ENCODE measurements at regions not wholly inside any gene's neighbourhood (a gene's known extent, or its start where the extent isn't known, plus 50 kb on each side); places are given as distances from the start of the nearest gene placed in this dataset.
A peak's percentile ranks its signal among the peaks of the same experiment; 100 is the strongest.

GRCh38 chr15:98451236-98451635 lies 197.1 kb upstream of the IGF1R start:
- no peak for DNase-seq (ENCODE audit: low read depth)

- DNase-seq (ENCODE audit: low read depth): no peak
Measured at GRCh38 chr15:98452238-98452637, 196.1 kb upstream of the IGF1R start.

GRCh38 chr15:98455904-98456303 lies 192.4 kb upstream of the IGF1R start:
- no peak for DNase-seq (ENCODE audit: low read depth)

- no peak for DNase-seq (ENCODE audit: low read depth)
Measured at GRCh38 chr15:98476559-98476958, 171.8 kb upstream of the IGF1R start.

- no peak for DNase-seq (ENCODE audit: low read depth)
Measured at GRCh38 chr15:98480844-98481243, 167.5 kb upstream of the IGF1R start.

GRCh38 chr15:98483575-98484130 lies 164.7 kb upstream of the IGF1R start:
- no peak for DNase-seq (ENCODE audit: low read depth)

GRCh38 chr15:98484914-98485313 lies 163.4 kb upstream of the IGF1R start:
- no peak for DNase-seq (ENCODE audit: low read depth)

GRCh38 chr15:98485451-98485850 lies 162.9 kb upstream of the IGF1R start:
- no peak for DNase-seq (ENCODE audit: low read depth)

- no peak for DNase-seq (ENCODE audit: low read depth)
Measured at GRCh38 chr15:98493966-98494511, 154.3 kb upstream of the IGF1R start.

- no peak for DNase-seq (ENCODE audit: low read depth)
Measured at GRCh38 chr15:98501192-98501591, 147.1 kb upstream of the IGF1R start.

- no peak for DNase-seq (ENCODE audit: low read depth)
Measured at GRCh38 chr15:98501632-98502031, 146.7 kb upstream of the IGF1R start.

GRCh38 chr15:98503970-98504369 lies 144.4 kb upstream of the IGF1R start:
- no peak for DNase-seq (ENCODE audit: low read depth)

- no peak for DNase-seq (ENCODE audit: low read depth)
Measured at GRCh38 chr15:98504998-98505397, 143.3 kb upstream of the IGF1R start.

- DNase-seq (ENCODE audit: low read depth): no peak
Measured at GRCh38 chr15:98505611-98506031, 142.7 kb upstream of the IGF1R start.

GRCh38 chr15:98506172-98506571 lies 142.2 kb upstream of the IGF1R start:
- DNase-seq (ENCODE audit: low read depth): no peak

GRCh38 chr15:98506711-98507110 lies 141.6 kb upstream of the IGF1R start:
- no peak for DNase-seq (ENCODE audit: low read depth)

GRCh38 chr15:98513428-98513986 lies 134.8 kb upstream of the IGF1R start:
- no peak for DNase-seq (ENCODE audit: low read depth)

- no peak for DNase-seq (ENCODE audit: low read depth)
Measured at GRCh38 chr15:98514034-98514622, 134.2 kb upstream of the IGF1R start.

- peak; percentile 2 for DNase-seq (ENCODE audit: low read depth)
Measured at GRCh38 chr15:98518823-98519561, 129.3 kb upstream of the IGF1R start.

GRCh38 chr15:98519767-98520550 lies 128.4 kb upstream of the IGF1R start:
- no peak for DNase-seq (ENCODE audit: low read depth)

GRCh38 chr15:98522127-98522526 lies 126.2 kb upstream of the IGF1R start:
- DNase-seq (ENCODE audit: low read depth): no peak

Data from stimulated activated CD8-positive, alpha-beta memory T cell treated with anti-CD3 and anti-CD28 coated beads, Interleukin-7, amount 100 ng/mL, for 24 hours (primary cell).